NT2/D1 (cell line): ENCODE measurements at regions not wholly inside any gene's neighbourhood (a gene's known extent, or its start where the extent isn't known, plus 50 kb on each side); places are given as distances from the start of the nearest gene placed in this dataset.

Experiments
- DNase-seq: peaks from one replicate; pipeline ENCODE4 v3.0.0-alpha.2; 2011; ENCODE audit warnings: low read depth, low spot score
- H3K27me3 ChIP-seq: 2 replicates; pipeline ENCODE4 v1.6.0; 2011; ENCODE audit warnings: mild to moderate bottlenecking; ENCODE audit not compliant: insufficient read length, insufficient read depth
- H3K36me3 ChIP-seq: 2 replicates; pipeline ENCODE4 v1.6.1; 2011; ENCODE audit warnings: mild to moderate bottlenecking, low read length, mixed read lengths; ENCODE audit not compliant: insufficient read depth, insufficient read length
- H3K4me1 ChIP-seq: 2 replicates; pipeline ENCODE4 v1.5.1; 2011; ENCODE audit not compliant: insufficient read depth, insufficient read length
- H3K4me3 ChIP-seq: 2 replicates; pipeline ENCODE4 v1.5.1; 2011; ENCODE audit warnings: low read depth; ENCODE audit not compliant: insufficient read length
- H3K9ac ChIP-seq: 2 replicates; pipeline ENCODE4 v1.6.0; 2011; ENCODE audit warnings: low read depth; ENCODE audit not compliant: insufficient read length
- H3K9me3 ChIP-seq: 2 replicates; pipeline ENCODE4 v1.5.1; 2011; ENCODE audit warnings: mild to moderate bottlenecking, low read length; ENCODE audit not compliant: insufficient read depth
- SUZ12 ChIP-seq: IDR thresholded peaks from 2 replicates; pipeline ENCODE4 v1.6.1; 2011; ENCODE audit not compliant: insufficient read length, insufficient read depth; ENCODE audit errors: extremely low read depth
- YY1 ChIP-seq: IDR thresholded peaks from 2 replicates; pipeline ENCODE4 v1.6.1; 2011; ENCODE audit not compliant: insufficient read length, insufficient read depth
- ZNF274 ChIP-seq: IDR thresholded peaks from 2 replicates; pipeline ENCODE4 v1.6.1; 2011; ENCODE audit warnings: mild to moderate bottlenecking, low read depth, low read length

DNA sequence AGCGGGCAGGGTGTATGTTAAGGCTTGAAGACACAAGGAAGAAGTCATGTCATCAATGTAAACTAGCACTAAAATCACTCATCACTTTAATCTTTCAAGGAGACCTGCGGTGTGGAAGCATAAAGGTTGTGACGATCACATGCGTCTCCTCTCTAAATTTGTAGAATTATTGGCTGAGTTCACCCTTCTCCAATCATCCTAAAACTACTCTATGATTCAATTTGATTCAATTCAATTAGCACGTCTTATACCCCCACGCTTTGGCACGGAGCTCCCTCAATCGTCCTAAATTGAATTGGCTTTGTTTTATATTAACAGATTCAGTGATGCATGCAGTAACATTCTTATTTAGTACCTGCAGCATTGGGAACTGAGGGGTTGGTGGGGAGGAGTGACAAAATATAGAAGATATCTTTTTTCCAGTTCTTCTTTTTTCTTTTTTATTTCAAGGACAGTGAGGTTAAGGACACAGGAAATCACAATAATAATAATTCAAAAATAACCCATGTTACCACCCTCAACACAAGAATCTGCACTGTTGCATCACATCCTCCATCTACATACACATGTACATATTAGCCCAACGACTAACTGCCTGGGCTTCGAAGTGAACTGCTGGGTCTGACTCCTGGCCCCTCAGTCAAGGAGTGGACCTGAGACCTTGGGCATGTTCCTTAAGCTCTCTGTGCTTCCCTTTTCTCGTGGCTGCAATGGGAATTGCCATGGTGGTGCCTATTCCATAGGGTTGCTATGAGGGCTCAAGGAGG lies 86.5 kb downstream of the LSM5 start:
- H3K36me3 ChIP-seq: no peaks in the 10 kb centered on the region
- H3K27me3 ChIP-seq: no peaks in the 10 kb centered on the region
- H3K9me3 ChIP-seq: no peaks in the 10 kb centered on the region
- H3K9ac ChIP-seq: no peak overlapping the region
- no peak for TF ChIP-seq ZNF274
- TF ChIP-seq YY1: no peak
- TF ChIP-seq SUZ12: no peak
- DNase-seq: no peak
- H3K4me3 ChIP-seq: no peak overlapping the region
- no peaks in the 10 kb centered on the region for H3K4me1 ChIP-seq

DNA sequence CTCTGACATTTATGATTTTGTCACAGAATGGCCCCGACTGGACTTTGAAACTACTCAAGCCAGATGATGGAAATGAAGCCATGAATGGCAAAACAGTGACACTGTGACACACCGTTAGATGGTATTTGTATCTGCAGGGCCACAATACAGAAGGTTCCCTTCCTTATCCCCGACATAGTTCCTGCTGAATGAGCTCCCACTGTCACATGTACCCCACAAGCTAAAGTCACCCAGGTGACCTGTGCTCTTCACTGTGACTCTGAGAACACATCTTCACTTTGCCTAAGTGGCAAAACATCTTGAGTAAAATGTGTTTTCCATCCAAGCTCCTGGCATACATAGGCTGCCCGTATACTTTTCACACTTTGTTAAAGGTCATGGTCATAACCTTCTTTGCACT lies 89.5 kb downstream of the LSM5 start:
- Histone ChIP-seq H3K4me1 (no peaks in the 10 kb centered on the region), H3K9me3 (no peaks in the 10 kb centered on the region), H3K27me3 (no peaks in the 10 kb centered on the region), H3K36me3 (no peaks in the 10 kb centered on the region), H3K4me3 (no peak overlapping the region), H3K9ac (no peak overlapping the region)
- no peak for DNase-seq
- no peak for TF ChIP-seq ZNF274

DNA sequence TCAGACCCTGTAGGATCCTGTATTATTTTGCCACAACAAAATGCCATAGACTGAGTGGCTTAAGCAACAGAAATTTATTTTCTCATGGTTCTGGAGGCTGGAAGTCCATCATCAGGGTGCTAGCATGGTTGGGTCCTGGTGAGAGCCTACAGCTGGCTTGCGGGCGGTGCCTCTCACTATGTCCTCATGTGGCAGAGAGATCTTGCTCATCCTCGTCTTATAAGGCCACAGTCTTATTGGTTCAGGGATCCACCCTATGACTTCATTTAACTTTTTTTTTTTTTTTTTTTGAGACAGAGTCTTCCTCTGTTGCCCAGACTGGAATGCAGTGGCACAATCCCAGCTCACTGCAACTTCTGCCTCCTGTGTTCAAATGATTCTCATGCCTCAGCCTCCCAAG lies 90.9 kb downstream of the LSM5 start:
- Histone ChIP-seq H3K9ac (no peak overlapping the region), H3K9me3 (no peaks in the 10 kb centered on the region), H3K27me3 (no peaks in the 10 kb centered on the region), H3K4me3 (no peak overlapping the region), H3K36me3 (no peaks in the 10 kb centered on the region), H3K4me1 (no peaks in the 10 kb centered on the region)
- DNase-seq: no peak
- TF ChIP-seq ZNF274 (no peak), SUZ12 (no peak)

DNA sequence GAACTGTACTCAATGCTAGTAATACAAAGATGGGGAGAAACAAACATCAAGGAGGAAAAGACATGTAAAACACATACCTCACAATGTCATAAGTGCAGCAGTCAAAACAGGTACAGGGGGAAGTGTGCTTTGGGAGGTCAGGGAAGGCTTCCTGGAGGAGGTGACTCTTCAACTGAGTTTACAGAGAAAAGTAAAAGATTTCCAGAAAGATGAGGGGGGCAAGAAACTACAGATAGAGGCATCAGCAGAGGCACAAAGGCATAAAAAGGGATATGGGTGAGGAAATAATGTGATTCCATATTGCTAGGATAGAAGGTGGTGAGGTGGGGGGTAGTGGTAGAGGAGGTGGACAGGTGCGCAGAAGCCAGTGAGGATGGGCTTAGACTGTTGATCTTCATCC lies 95.0 kb downstream of the LSM5 start:
- Histone ChIP-seq H3K4me3 (no peak overlapping the region), H3K36me3 (no peaks in the 10 kb centered on the region)
- no peak for DNase-seq

DNA sequence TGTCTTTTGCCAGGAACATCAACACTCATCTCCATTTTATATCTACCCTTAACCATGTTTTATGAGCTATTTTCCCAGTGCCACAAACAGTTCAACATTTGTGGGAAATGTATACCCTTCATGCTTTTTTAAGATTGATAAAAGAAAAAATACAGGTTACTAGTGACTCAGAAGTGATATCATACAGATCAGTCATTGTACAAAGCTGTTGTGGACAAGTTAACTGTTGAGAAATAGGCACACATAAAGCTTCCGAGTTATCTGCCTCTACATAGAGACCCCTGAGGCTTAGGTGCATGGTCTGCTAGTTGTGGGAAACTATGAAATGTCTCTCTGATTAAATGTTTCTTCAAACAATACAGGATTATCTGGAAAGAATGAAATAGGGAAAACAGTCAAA lies 96.3 kb downstream of the LSM5 start:
- Histone ChIP-seq H3K4me3 (no peak overlapping the region), H3K9me3 (no peaks in the 10 kb centered on the region), H3K4me1 (no peaks in the 10 kb centered on the region), H3K36me3 (no peaks in the 10 kb centered on the region), H3K27me3 (no peaks in the 10 kb centered on the region), H3K9ac (no peak overlapping the region)
- TF ChIP-seq YY1 (no peak), SUZ12 (no peak)
- no peak for DNase-seq

More for the DNA sequence above, 95.0 kb downstream of the LSM5 start:
- no peaks in the 10 kb centered on the region for H3K9me3 ChIP-seq
- no peaks in the 10 kb centered on the region for H3K4me1 ChIP-seq
- no peak overlapping the region for H3K9ac ChIP-seq
- TF ChIP-seq YY1 (no peak), ZNF274 (no peak), SUZ12 (no peak)
- H3K27me3 ChIP-seq: no peaks in the 10 kb centered on the region

DNA sequence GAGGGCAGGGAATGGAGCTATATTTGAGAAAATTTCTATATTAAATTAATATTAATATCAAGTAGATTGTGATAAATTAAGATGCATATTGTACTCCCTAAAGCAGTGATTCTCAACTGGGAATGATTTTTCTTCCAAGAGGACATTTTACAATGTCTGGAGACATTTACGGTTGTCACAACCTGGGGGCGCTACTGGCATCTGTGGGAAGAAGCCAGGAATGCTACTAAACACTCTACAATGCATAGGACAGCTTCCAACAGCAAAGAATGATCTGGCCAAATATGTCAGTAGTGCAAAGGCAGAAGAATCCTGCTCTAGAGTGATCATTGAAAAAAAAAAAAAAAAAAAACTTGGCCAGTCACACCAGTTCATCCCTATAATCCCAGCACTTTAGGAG lies 100.0 kb downstream of the LSM5 start:
- DNase-seq: no peak
- no peak for TF ChIP-seq ZNF274
- TF ChIP-seq YY1: no peak
- no peak for TF ChIP-seq SUZ12
- H3K36me3 ChIP-seq: no peaks in the 10 kb centered on the region

DNA sequence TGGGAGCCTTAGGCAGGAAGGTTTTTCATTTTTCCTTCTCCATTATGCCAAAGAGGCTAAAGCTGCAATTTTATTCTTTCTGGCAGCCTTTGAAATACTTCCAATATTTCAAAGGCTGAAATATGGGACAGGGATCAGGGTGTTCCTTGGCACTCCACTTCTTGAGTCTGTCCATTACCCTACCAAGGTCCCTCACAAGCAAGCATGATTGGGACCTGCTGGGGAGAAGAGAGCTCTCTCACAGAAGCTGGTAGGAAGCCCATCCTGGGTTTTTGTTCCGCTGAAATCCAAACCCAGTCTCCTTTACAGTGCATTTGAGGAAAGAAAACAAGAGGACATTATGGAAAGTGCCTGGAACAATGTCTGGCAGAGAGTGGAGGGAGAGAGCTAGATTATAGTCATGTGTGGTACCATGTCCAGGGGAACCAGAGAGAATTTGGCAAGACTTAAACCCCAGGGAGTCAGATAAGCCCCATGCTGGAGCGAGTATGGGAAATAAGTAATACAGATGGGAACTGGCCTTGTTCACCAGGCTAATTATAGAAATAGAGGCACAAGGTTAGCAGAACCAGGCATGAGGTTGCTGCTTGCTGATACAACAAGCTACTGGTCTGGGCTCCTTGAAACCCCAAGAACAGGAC lies 104.7 kb downstream of the LSM5 start:
- no peak for DNase-seq
- Histone ChIP-seq H3K4me1 (no peaks in the 10 kb centered on the region), H3K36me3 (no peaks in the 10 kb centered on the region), H3K9ac (no peak overlapping the region), H3K9me3 (peaks cover 8% of the 10 kb centered on the region; the same call in 1 of the 2 replicates), H3K27me3 (no peaks in the 10 kb centered on the region), H3K4me3 (no peak overlapping the region)
- TF ChIP-seq SUZ12 (no peak), YY1 (no peak), ZNF274 (no peak)

More for the DNA sequence above, 100.0 kb downstream of the LSM5 start:
- H3K27me3 ChIP-seq: no peaks in the 10 kb centered on the region
- H3K4me3 ChIP-seq: no peak overlapping the region
- H3K9me3 ChIP-seq: peaks cover 8% of the 10 kb centered on the region; the same call in 1 of the 2 replicates
- no peak overlapping the region for H3K9ac ChIP-seq
- no peaks in the 10 kb centered on the region for H3K4me1 ChIP-seq

DNA sequence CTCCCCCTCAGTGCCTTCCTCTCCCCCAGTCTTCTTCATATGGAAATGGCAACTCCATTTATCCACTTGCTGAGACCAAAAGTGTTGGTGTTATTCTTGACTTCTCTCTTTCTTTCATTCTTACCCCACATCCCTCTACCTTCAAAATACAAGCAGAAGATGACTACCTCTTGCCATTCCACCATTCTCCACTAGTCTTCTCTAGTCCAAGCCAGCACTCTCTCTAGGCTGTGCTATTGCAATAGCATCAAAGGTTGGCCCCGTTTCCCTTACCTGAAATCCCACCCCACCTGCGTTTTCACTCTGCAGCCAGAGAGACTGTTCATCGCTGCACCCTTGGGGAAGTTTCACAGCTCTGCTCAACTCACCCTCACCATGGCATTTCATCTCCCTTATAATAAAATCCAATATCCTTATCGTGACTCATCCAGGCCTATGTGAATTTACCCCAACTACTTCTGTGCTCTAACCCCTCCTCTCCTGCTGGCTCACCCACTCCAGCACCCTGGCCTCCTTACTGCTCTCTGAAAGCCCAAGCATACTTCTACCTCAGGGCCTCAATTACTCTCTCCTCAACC lies 109.1 kb downstream of the LSM5 start:
- Histone ChIP-seq H3K36me3 (no peaks in the 10 kb centered on the region), H3K9ac (no peak overlapping the region), H3K4me1 (no peaks in the 10 kb centered on the region), H3K9me3 (no peaks in the 10 kb centered on the region), H3K27me3 (no peaks in the 10 kb centered on the region), H3K4me3 (no peak overlapping the region)
- TF ChIP-seq SUZ12 (no peak), YY1 (no peak), ZNF274 (no peak)
- no peak for DNase-seq
